ENCODE measurements at regions not wholly inside any gene's neighbourhood (a gene's known extent, or its start where the extent isn't known, plus 50 kb on each side); places are given as distances from the start of the nearest gene placed in this dataset.

- H3K27me3 ChIP-seq (ENCODE audit: insufficient read depth, low read depth), result no peaks in the 10 kb centered on the region
- no peaks in the 10 kb centered on the region for H3K36me3 ChIP-seq (ENCODE audit: insufficient read depth)
- no peaks in the 10 kb centered on the region for H3K79me2 ChIP-seq (ENCODE audit: insufficient read depth, low read depth)
- no peak overlapping the region for H3K27ac ChIP-seq
- H3K4me3 ChIP-seq (IDR thresholded peaks at IDR 0.05; ENCODE audit: insufficient read depth, low read depth, low read length), result no peak overlapping the region
- H3K9ac ChIP-seq, result no peak overlapping the region
- no peak overlapping the region for H3K4me2 ChIP-seq
- H2AFZ ChIP-seq (ENCODE audit: low read depth), result no peak overlapping the region
- H3K4me1 ChIP-seq (ENCODE audit: low read depth, poor library complexity, severe bottlenecking), result no peaks in the 10 kb centered on the region
- H4K20me1 ChIP-seq (ENCODE audit: insufficient read depth), result no peaks in the 10 kb centered on the region
- no peak for TF ChIP-seq CTCF (conservative IDR thresholded peaks at IDR 0.05; ENCODE audit: low read depth, low read length)
These were observed 1155.5 kb upstream of the PABPC4L start for GRCh38 chr4:135357091-135357490.

- no peak overlapping the region for H3K4me2 ChIP-seq
- no peaks in the 10 kb centered on the region for H3K36me3 ChIP-seq (ENCODE audit: insufficient read depth)
- no peak overlapping the region for H3K27ac ChIP-seq
- no peak overlapping the region for H3K9ac ChIP-seq
- H3K4me3 ChIP-seq (IDR thresholded peaks at IDR 0.05; ENCODE audit: insufficient read depth, low read depth, low read length), result no peak overlapping the region
- H2AFZ ChIP-seq (ENCODE audit: low read depth), result no peak overlapping the region
- H3K79me2 ChIP-seq (ENCODE audit: insufficient read depth, low read depth), result no peaks in the 10 kb centered on the region
- H3K27me3 ChIP-seq (ENCODE audit: insufficient read depth, low read depth), result no peaks in the 10 kb centered on the region
- H3K4me1 ChIP-seq (ENCODE audit: low read depth, poor library complexity, severe bottlenecking), result no peaks in the 10 kb centered on the region
- no peaks in the 10 kb centered on the region for H4K20me1 ChIP-seq (ENCODE audit: insufficient read depth)
- TF ChIP-seq CTCF (conservative IDR thresholded peaks at IDR 0.05; ENCODE audit: low read depth, low read length), result no peak
These were observed 1153.3 kb upstream of the PABPC4L start for GRCh38 chr4:135354876-135355275.

- H3K79me2 ChIP-seq (ENCODE audit: insufficient read depth, low read depth), result no peaks in the 10 kb centered on the region
- no peak overlapping the region for H3K4me3 ChIP-seq (IDR thresholded peaks at IDR 0.05; ENCODE audit: insufficient read depth, low read depth, low read length)
- TF ChIP-seq CTCF (conservative IDR thresholded peaks at IDR 0.05; ENCODE audit: low read depth, low read length), result no peak
These were observed 1151.4 kb upstream of the PABPC4L start for GRCh38 chr4:135353008-135353407.

GRCh38 chr4:135344492-135344891 is 1142.9 kb upstream of the PABPC4L start:
- no peaks in the 10 kb centered on the region for H3K79me2 ChIP-seq (ENCODE audit: insufficient read depth, low read depth)
- no peak for TF ChIP-seq CTCF (conservative IDR thresholded peaks at IDR 0.05; ENCODE audit: low read depth, low read length)
- H3K27me3 ChIP-seq (ENCODE audit: insufficient read depth, low read depth), result no peaks in the 10 kb centered on the region
- H3K27ac ChIP-seq, result no peak overlapping the region
- H3K4me3 ChIP-seq (IDR thresholded peaks at IDR 0.05; ENCODE audit: insufficient read depth, low read depth, low read length), result no peak overlapping the region
- no peak overlapping the region for H3K4me2 ChIP-seq
- no peaks in the 10 kb centered on the region for H3K4me1 ChIP-seq (ENCODE audit: low read depth, poor library complexity, severe bottlenecking)
- H4K20me1 ChIP-seq (ENCODE audit: insufficient read depth), result no peaks in the 10 kb centered on the region
- H3K9ac ChIP-seq, result no peak overlapping the region
- no peak overlapping the region for H2AFZ ChIP-seq (ENCODE audit: low read depth)
- H3K36me3 ChIP-seq (ENCODE audit: insufficient read depth), result no peaks in the 10 kb centered on the region

More at GRCh38 chr4:135353008-135353407, 1151.4 kb upstream of the PABPC4L start:
- H3K27ac ChIP-seq, result no peak overlapping the region
- H3K9ac ChIP-seq, result no peak overlapping the region
- H2AFZ ChIP-seq (ENCODE audit: low read depth), result no peak overlapping the region
- no peaks in the 10 kb centered on the region for H3K27me3 ChIP-seq (ENCODE audit: insufficient read depth, low read depth)
- H3K4me1 ChIP-seq (ENCODE audit: low read depth, poor library complexity, severe bottlenecking), result no peaks in the 10 kb centered on the region
- H3K4me2 ChIP-seq, result no peak overlapping the region
- no peaks in the 10 kb centered on the region for H4K20me1 ChIP-seq (ENCODE audit: insufficient read depth)
- H3K36me3 ChIP-seq (ENCODE audit: insufficient read depth), result no peaks in the 10 kb centered on the region
